ENCODE measurements at regions not wholly inside any gene's neighbourhood (a gene's known extent, or its start where the extent isn't known, plus 50 kb on each side); places are given as distances from the start of the nearest gene placed in this dataset.

DNA sequence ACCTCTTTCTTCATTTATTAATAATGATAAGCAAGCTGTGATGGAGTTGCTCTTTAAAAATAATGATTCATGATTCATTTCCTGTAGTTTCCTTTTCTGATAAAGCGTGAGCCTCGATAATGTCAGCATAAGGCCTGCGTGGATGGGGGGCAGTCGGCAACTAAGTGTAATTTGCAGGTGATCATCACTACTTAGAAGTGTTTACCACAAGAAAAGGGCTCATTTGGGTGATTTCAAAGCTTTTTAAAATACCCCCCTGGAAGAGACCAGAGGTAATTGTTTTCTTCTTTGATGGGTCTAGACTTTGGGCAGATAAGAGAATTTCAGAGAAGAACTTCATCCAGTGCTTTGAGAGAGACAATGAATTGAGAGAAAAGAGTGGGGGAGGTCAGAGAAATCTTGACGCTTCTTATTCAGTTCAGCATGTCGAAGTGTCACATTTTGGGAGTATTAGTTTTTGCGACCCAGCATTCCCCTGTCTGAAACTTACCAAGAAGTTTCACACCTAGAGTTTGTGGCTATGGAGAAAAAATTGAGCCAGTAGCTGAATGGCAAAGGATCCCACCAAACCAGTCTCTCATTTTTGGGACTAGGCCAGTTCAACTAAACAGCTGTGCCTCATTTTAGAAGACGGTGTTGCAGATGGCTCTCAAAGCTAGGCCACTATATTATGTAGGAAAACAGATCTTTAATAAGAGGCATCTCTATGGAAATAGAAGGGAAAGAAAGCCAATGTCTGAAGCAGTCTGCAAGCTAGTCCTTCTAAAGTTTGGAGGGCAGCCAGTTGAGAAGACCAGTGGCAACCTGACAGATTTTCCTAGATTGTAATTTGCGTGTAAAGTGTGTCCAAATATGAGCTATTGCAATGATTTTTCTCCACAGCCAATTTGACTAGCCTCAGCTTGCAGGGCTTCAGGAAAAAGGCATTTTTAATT lies 171.0 kb upstream of the PPP1R2C start:
- peaks cover 2% of the 10 kb centered on the region for H3K4me1 Mint-ChIP-seq
- Histone ChIP-seq H2AFZ (ENCODE audit: insufficient read depth, low read depth, low read length, poor library complexity, severe bottlenecking) (no peak overlapping the region), H3K27me3 (ENCODE audit: control insufficient read depth in 2 of 2, insufficient read depth in 2 of 2, low read length in 2 of 2) (peaks cover 0 to 2% of the 10 kb centered on the region in 2 donors), H3K27ac (ENCODE audit: low read depth in 1 of 2, low read length in 2 of 2) (no peak overlapping the region), H3K79me2 (ENCODE audit: insufficient read depth, low read length) (no peaks in the 10 kb centered on the region), H3K4me3 (replicated peaks in 1 of 3; ENCODE audit: low read depth in 2 of 3, low read length in 3 of 3) (no peak overlapping the region), H3K9me3 (replicated peaks in 1 of 2; ENCODE audit: control insufficient read depth in 1 of 2, insufficient read depth in 1 of 2, low read length in 2 of 2) (no peaks in the 10 kb centered on the region), H4K20me1 (ENCODE audit: insufficient read depth, low read length) (no peaks in the 10 kb centered on the region), H3K9ac (ENCODE audit: insufficient read depth, low read length, poor library complexity, severe bottlenecking) (no peak overlapping the region), H3K36me3 (replicated peaks in 1 of 2; ENCODE audit: control insufficient read depth in 1 of 2, insufficient read depth in 2 of 2, low read length in 2 of 2) (no peaks in the 10 kb centered on the region), H3K4me2 (replicated peaks; ENCODE audit: extremely low read depth, low read length, poor library complexity, severe bottlenecking) (no peak overlapping the region), H3K4me1 (ENCODE audit: control insufficient read depth in 1 of 2, insufficient read depth in 2 of 2, low read length in 2 of 2) (no peaks in the 10 kb centered on the region)
- DNase-seq, result no peak
- no peaks in the 10 kb centered on the region for H3K36me3 Mint-ChIP-seq
- peaks cover 0 to 3% (median 0%) of the 10 kb centered on the region in 7 donors for H3K9me3 Mint-ChIP-seq
- intact Hi-C loops (cut with micrococcal nuclease), result no loop called here
- WGBS (ENCODE audit: insufficient coverage), result no CpG with 5 or more reads among the region's 9 CpGs
- peaks cover 0 to 2% (median 0%) of the 10 kb centered on the region in 3 donors for H3K27me3 Mint-ChIP-seq (ENCODE audit: low read depth in 3 of 3)
- no peak overlapping the region for H3K4me3 Mint-ChIP-seq
- TF ChIP-seq, protein P1, sequence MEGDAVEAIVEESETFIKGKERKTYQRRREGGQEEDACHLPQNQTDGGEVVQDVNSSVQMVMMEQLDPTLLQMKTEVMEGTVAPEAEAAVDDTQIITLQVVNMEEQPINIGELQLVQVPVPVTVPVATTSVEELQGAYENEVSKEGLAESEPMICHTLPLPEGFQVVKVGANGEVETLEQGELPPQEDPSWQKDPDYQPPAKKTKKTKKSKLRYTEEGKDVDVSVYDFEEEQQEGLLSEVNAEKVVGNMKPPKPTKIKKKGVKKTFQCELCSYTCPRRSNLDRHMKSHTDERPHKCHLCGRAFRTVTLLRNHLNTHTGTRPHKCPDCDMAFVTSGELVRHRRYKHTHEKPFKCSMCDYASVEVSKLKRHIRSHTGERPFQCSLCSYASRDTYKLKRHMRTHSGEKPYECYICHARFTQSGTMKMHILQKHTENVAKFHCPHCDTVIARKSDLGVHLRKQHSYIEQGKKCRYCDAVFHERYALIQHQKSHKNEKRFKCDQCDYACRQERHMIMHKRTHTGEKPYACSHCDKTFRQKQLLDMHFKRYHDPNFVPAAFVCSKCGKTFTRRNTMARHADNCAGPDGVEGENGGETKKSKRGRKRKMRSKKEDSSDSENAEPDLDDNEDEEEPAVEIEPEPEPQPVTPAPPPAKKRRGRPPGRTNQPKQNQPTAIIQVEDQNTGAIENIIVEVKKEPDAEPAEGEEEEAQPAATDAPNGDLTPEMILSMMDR (IDR thresholded peaks at IDR 0.05), result no peak
- H3K27ac Mint-ChIP-seq, result no peak overlapping the region

DNA sequence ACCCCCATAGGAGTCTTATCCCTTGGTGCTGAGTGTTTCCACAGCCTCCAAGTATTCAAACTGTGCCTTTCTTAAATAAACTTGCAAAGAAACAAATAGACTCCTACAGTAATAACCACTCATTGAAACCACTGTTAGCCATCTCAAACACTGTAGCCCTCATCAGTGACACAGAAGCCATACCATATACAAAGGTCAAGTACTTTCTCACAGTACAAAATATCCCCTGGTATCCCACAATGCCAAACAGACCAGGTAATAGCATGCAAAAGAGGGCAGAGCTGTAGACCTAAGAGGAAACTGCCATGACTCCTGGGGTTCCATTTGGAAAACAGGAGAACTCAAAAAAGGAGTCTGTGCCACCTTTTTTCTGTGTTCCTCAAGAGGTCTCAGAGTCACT lies 173.8 kb upstream of the PPP1R2C start:
- H3K4me1 Mint-ChIP-seq, result peaks cover 13% of the 10 kb centered on the region
- H3K27ac Mint-ChIP-seq, result no peak overlapping the region
- no peaks in the 10 kb centered on the region for H3K36me3 Mint-ChIP-seq
- Histone ChIP-seq H3K4me2 (replicated peaks; ENCODE audit: extremely low read depth, low read length, poor library complexity, severe bottlenecking) (no peak overlapping the region), H3K27ac (ENCODE audit: low read depth in 1 of 2, low read length in 2 of 2) (no peak overlapping the region), H3K4me3 (replicated peaks in 1 of 3; ENCODE audit: low read depth in 2 of 3, low read length in 3 of 3) (no peak overlapping the region), H3K79me2 (ENCODE audit: insufficient read depth, low read length) (no peaks in the 10 kb centered on the region), H2AFZ (ENCODE audit: insufficient read depth, low read depth, low read length, poor library complexity, severe bottlenecking) (no peak overlapping the region), H3K27me3 (ENCODE audit: control insufficient read depth in 2 of 2, insufficient read depth in 2 of 2, low read length in 2 of 2) (peaks cover 0 to 2% of the 10 kb centered on the region in 2 donors), H3K9me3 (replicated peaks in 1 of 2; ENCODE audit: control insufficient read depth in 1 of 2, insufficient read depth in 1 of 2, low read length in 2 of 2) (no peaks in the 10 kb centered on the region), H3K36me3 (replicated peaks in 1 of 2; ENCODE audit: control insufficient read depth in 1 of 2, insufficient read depth in 2 of 2, low read length in 2 of 2) (no peaks in the 10 kb centered on the region), H3K4me1 (ENCODE audit: control insufficient read depth in 1 of 2, insufficient read depth in 2 of 2, low read length in 2 of 2) (peaks cover 9 to 11% of the 10 kb centered on the region in 2 donors), H3K9ac (ENCODE audit: insufficient read depth, low read length, poor library complexity, severe bottlenecking) (no peak overlapping the region), H4K20me1 (ENCODE audit: insufficient read depth, low read length) (no peaks in the 10 kb centered on the region)
- TF ChIP-seq, protein P1 (IDR thresholded peaks at IDR 0.05), result no peak
- no peak overlapping the region for H3K4me3 Mint-ChIP-seq
- no peak for DNase-seq
- peaks cover 0 to 6% (median 0%) of the 10 kb centered on the region in 7 donors for H3K9me3 Mint-ChIP-seq
- peaks cover 0 to 2% (median 0%) of the 10 kb centered on the region in 3 donors for H3K27me3 Mint-ChIP-seq (ENCODE audit: low read depth in 3 of 3)
- intact Hi-C loops (cut with micrococcal nuclease), result no loop called here
